H1 (cell line): ENCODE measurements at regions not wholly inside any gene's neighbourhood (a gene's known extent, or its start where the extent isn't known, plus 50 kb on each side); places are given as distances from the start of the nearest gene placed in this dataset.

Experiments
- CTCF ChIA-PET: fragments of 300-600 bp; sonication (Branson Sonifier 250); formaldehyde crosslinking; loops from one replicate; lab custom pipeline; 2021; ENCODE audit not compliant: partially characterized antibody; lab: Charles Lee
- POLR2A ChIA-PET: fragments of 300-600 bp; sonication (Branson Sonifier 250); formaldehyde crosslinking; loops from one replicate; lab custom pipeline; 2021; ENCODE audit warnings: inconsistent platforms; ENCODE audit not compliant: partially characterized antibody; lab: Charles Lee
- DNase-seq, 2 experiments: peaks; one replicate each; pipeline versions ENCODE4 v3.0.0 to v3.0.0-alpha.2; 2010 to 2022; ENCODE audit warnings: low spot score in 2 of 2, low read depth in 1 of 2, mixed read lengths in 1 of 2
- FAIRE-seq: peaks from 2 replicates; lab custom pipeline; 2011; peaks lifted over from hg19 to GRCh38; lab: Jason Lieb, UNC
- H2AFZ ChIP-seq: 2 replicates; pipeline ENCODE4 v1.8.1; 2012; ENCODE audit warnings: low read length, inconsistent platforms
- H2AK5ac ChIP-seq: 2 replicates; pipeline ENCODE4 v1.6.1; 2013; ENCODE audit warnings: low read depth, low read length
- H2BK120ac ChIP-seq: replicated peaks from 2 replicates; pipeline ENCODE3; 2013; ENCODE audit warnings: low read depth, low read length, inconsistent platforms
- H2BK12ac ChIP-seq: 2 replicates; pipeline ENCODE4 v1.6.1; 2013; ENCODE audit warnings: low read depth, low read length
- H2BK15ac ChIP-seq: 2 replicates; pipeline ENCODE4 v1.6.1; 2013; ENCODE audit warnings: low read length
- H2BK20ac ChIP-seq: 2 replicates; pipeline ENCODE4 v1.6.1; 2013; ENCODE audit warnings: low read length
- H2BK5ac ChIP-seq: 2 replicates; pipeline ENCODE4 v1.6.1; 2013; ENCODE audit warnings: low read depth, low read length
- H3K14ac ChIP-seq: 2 replicates; pipeline ENCODE4 v1.6.1; 2013; ENCODE audit warnings: inconsistent platforms; ENCODE audit not compliant: insufficient read length
- H3K18ac ChIP-seq: 2 replicates; pipeline ENCODE4 v1.6.1; 2013; ENCODE audit warnings: low read length; ENCODE audit errors: extremely low read depth
- H3K23ac ChIP-seq: 2 replicates; pipeline ENCODE4 v1.6.1; 2013; ENCODE audit warnings: inconsistent platforms; ENCODE audit not compliant: insufficient read length
- H3K23me2 ChIP-seq: 2 replicates; pipeline ENCODE4 v1.6.1; 2013; ENCODE audit warnings: low read depth, low read length
- H3K27ac ChIP-seq: 2 replicates; pipeline ENCODE4 v1.6.1; 2011; ENCODE audit warnings: low read depth, low read length, inconsistent platforms
- H3K27me3 ChIP-seq, 4 experiments: replicated peaks in 1 of 4; 1 replicate in 1 of 4; 2 replicates in 3 of 4; pipeline versions ENCODE4 v1.6.1 to v1.8.1; 2011 to 2013; ENCODE audit warnings: low read length in 3 of 4, mild to moderate bottlenecking in 3 of 4, inconsistent platforms in 2 of 4, mixed read lengths in 2 of 4, moderate library complexity in 1 of 4; ENCODE audit not compliant: control insufficient read depth in 3 of 4, insufficient read depth in 3 of 4; ENCODE audit errors: extremely low read depth in 1 of 4
- H3K36me3 ChIP-seq, 4 experiments: 2 replicates each; pipeline versions ENCODE4 v1.6.1 to v1.8.1; 2011 to 2013; ENCODE audit warnings: mild to moderate bottlenecking in 4 of 4, low read length in 3 of 4, moderate library complexity in 2 of 4, control low read depth in 1 of 4, inconsistent platforms in 1 of 4; ENCODE audit not compliant: insufficient read depth in 4 of 4, control insufficient read depth in 2 of 4
- H3K4ac ChIP-seq: replicated peaks from 2 replicates; pipeline ENCODE3; 2013; ENCODE audit warnings: low read length, low read depth, mixed read lengths, inconsistent platforms; ENCODE audit not compliant: insufficient read length
- H3K4me1 ChIP-seq, 4 experiments: replicated peaks in 1 of 4; 1 replicate in 1 of 4; 2 replicates in 3 of 4; pipeline versions ENCODE4 v1.6.1 to v1.8.1; 2011 to 2013; ENCODE audit warnings: low read length in 3 of 4, inconsistent platforms in 2 of 4, mixed read lengths in 1 of 4; ENCODE audit not compliant: insufficient read depth in 4 of 4, control insufficient read depth in 3 of 4
- H3K4me2 ChIP-seq, 2 experiments: 2 replicates each; pipeline versions ENCODE4 v1.6.1 to v1.8.1; 2011 to 2013; ENCODE audit warnings: low read depth in 2 of 2, low read length in 2 of 2, control low read depth in 1 of 2, inconsistent platforms in 1 of 2, mild to moderate bottlenecking in 1 of 2; ENCODE audit not compliant: insufficient read depth in 1 of 2
- H3K4me3 ChIP-seq, 4 experiments: fragments of 200-600, 300-600 bp in 1 of 4; sonication (generic), shearing (Covaris generic), sonication (Bioruptor Twin) in 1 of 4; 2 replicates each; pipeline versions ENCODE4 v1.5.1 to v1.8.1; 2011 to 2016; ENCODE audit warnings: low read length in 4 of 4, low read depth in 3 of 4, control low read depth in 2 of 4, inconsistent platforms in 2 of 4, mild to moderate bottlenecking in 2 of 4, mixed read lengths in 1 of 4, moderate library complexity in 1 of 4; ENCODE audit not compliant: insufficient read depth in 2 of 4; ENCODE audit errors: extremely low read depth in 1 of 4
- H3K56ac ChIP-seq: replicated peaks from 2 replicates; pipeline ENCODE3; 2013; ENCODE audit warnings: low read depth, mild to moderate bottlenecking, mixed read lengths, low read length, inconsistent platforms; ENCODE audit not compliant: insufficient read length
- H3K79me1 ChIP-seq: 2 replicates; pipeline ENCODE4 v1.6.1; 2013; ENCODE audit warnings: low read depth, low read length, control low read depth
- H3K79me2 ChIP-seq, 2 experiments: 2 replicates each; pipeline versions ENCODE4 v1.6.1 to v1.8.1; 2012 to 2013; ENCODE audit warnings: low read length in 2 of 2, mild to moderate bottlenecking in 2 of 2, inconsistent platforms in 1 of 2; ENCODE audit not compliant: insufficient read depth in 2 of 2, control insufficient read depth in 1 of 2
- H3K9ac ChIP-seq, 4 experiments: replicated peaks in 1 of 4; 1 replicate in 1 of 4; 2 replicates in 3 of 4; pipeline versions ENCODE4 v1.6.1 to v1.8.1; 2011 to 2013; ENCODE audit warnings: low read depth in 3 of 4, low read length in 3 of 4, control low read depth in 2 of 4, mild to moderate bottlenecking in 2 of 4, moderate library complexity in 2 of 4, inconsistent platforms in 1 of 4; ENCODE audit errors: extremely low read depth in 1 of 4
- H3K9me3 ChIP-seq, 2 experiments: 2 replicates each; pipeline versions ENCODE4 v1.6.1 to v1.8.1; 2012 to 2013; ENCODE audit warnings: mild to moderate bottlenecking in 2 of 2, moderate library complexity in 2 of 2, control low read depth in 1 of 2, inconsistent platforms in 1 of 2, low read depth in 1 of 2, low read length in 1 of 2, mixed read lengths in 1 of 2; ENCODE audit not compliant: insufficient read depth in 2 of 2
- H4K20me1 ChIP-seq, 2 experiments: replicated peaks in 1 of 2; 2 replicates each; pipeline versions ENCODE3 to v1.8.1; 2011 to 2013; ENCODE audit warnings: inconsistent platforms in 2 of 2, low read length in 2 of 2, mild to moderate bottlenecking in 1 of 2; ENCODE audit not compliant: insufficient read depth in 2 of 2, control insufficient read depth in 1 of 2
- H4K5ac ChIP-seq: 2 replicates; pipeline ENCODE4 v1.6.1; 2013; ENCODE audit warnings: low read length, low read depth, mixed read lengths, inconsistent platforms; ENCODE audit not compliant: insufficient read length
- H4K8ac ChIP-seq: 2 replicates; pipeline ENCODE4 v1.8.0; 2013; ENCODE audit warnings: mild to moderate bottlenecking, moderate library complexity, low read length, inconsistent platforms; ENCODE audit not compliant: insufficient read depth; ENCODE audit errors: extremely low read depth
- H4K91ac ChIP-seq: replicated peaks from 2 replicates; pipeline ENCODE3; 2013; ENCODE audit warnings: low read length, mixed read lengths, inconsistent platforms; ENCODE audit not compliant: insufficient read length
- ASH2L ChIP-seq: fragments of 200-600, 300-600 bp; sonication (generic); IDR thresholded peaks from one replicate; pipeline ENCODE4 v1.7.1; 2017; ENCODE audit warnings: low read length
- ATF3 ChIP-seq: IDR thresholded peaks from 2 replicates; pipeline ENCODE4 v1.6.1; 2011; ENCODE audit warnings: low read depth, mild to moderate bottlenecking, low read length; ENCODE audit not compliant: insufficient read depth
- CTBP2 ChIP-seq: IDR thresholded peaks from 2 replicates; pipeline ENCODE4 v1.7.0; 2011; ENCODE audit warnings: borderline replicate concordance, mild to moderate bottlenecking, moderate library complexity, mixed read lengths, low read length; ENCODE audit not compliant: insufficient read depth, insufficient read length
- HDAC6 ChIP-seq: IDR thresholded peaks from one replicate; pipeline ENCODE4 v1.7.1; 2012; ENCODE audit warnings: low read depth, mild to moderate bottlenecking, inconsistent platforms, low read length, moderate library complexity
- JUN ChIP-seq: IDR thresholded peaks from 2 replicates; pipeline ENCODE4 v1.6.1; 2011; ENCODE audit warnings: low read depth, mild to moderate bottlenecking, improper control_type of control experiment, low read length
- POLR2AphosphoS5 ChIP-seq: IDR thresholded peaks from 2 replicates; pipeline ENCODE4 v1.6.1; 2011; ENCODE audit warnings: low read depth, low read length
- POU5F1 ChIP-seq: IDR thresholded peaks from 2 replicates; pipeline ENCODE4 v1.6.1; 2011; ENCODE audit warnings: low read depth, mild to moderate bottlenecking, low read length, moderate library complexity
- RFX5 ChIP-seq: IDR thresholded peaks from 2 replicates; pipeline ENCODE4 v1.6.1; 2011; ENCODE audit warnings: low read depth, low read length, improper control_type of control experiment, borderline replicate concordance
- SIRT6 ChIP-seq: IDR thresholded peaks from one replicate; pipeline ENCODE4 v1.7.1; 2012; ENCODE audit warnings: low read length, inconsistent platforms
- SIX5 ChIP-seq: IDR thresholded peaks from 2 replicates; pipeline ENCODE4 v1.6.1; 2011; ENCODE audit warnings: mild to moderate bottlenecking, low read depth, low read length
- SP2 ChIP-seq: IDR thresholded peaks from 2 replicates; pipeline ENCODE4 v1.6.1; 2012; ENCODE audit warnings: mild to moderate bottlenecking, low read length, inconsistent platforms
- SRF ChIP-seq: IDR thresholded peaks from 2 replicates; pipeline ENCODE4 v1.6.1; 2011; ENCODE audit warnings: mild to moderate bottlenecking, low read depth, low read length, moderate library complexity
- SUZ12 ChIP-seq: fragments of 200-600 bp; sonication (generic); IDR thresholded peaks from 2 replicates; pipeline ENCODE4 v1.6.1; 2012; ENCODE audit warnings: mild to moderate bottlenecking, inconsistent platforms, low read length, moderate library complexity, mixed read lengths
- TBP ChIP-seq: IDR thresholded peaks from 2 replicates; pipeline ENCODE4 v1.6.1; 2011; ENCODE audit warnings: low read depth, low read length, improper control_type of control experiment
- TEAD4 ChIP-seq: IDR thresholded peaks from 2 replicates; pipeline ENCODE4 v1.6.1; 2012; ENCODE audit warnings: low read depth, low read length, inconsistent platforms, mixed read lengths
- WGBS, 2 experiments: shearing (Covaris generic) in 1 of 2; methylation state at CpG; one replicate each; pipeline versions ENCODE4 v1.1.6 to v1.1.7; 2013 to 2015; ENCODE audit warnings: low lambda C conversion rate in 2 of 2, mixed read lengths in 2 of 2, inconsistent platforms in 1 of 2, low coverage in 1 of 2, missing lambda C conversion rate in 1 of 2; ENCODE audit not compliant: insufficient replicate concordance in 2 of 2, insufficient coverage in 1 of 2, insufficient read length in 1 of 2; ENCODE audit errors: extremely low coverage in 1 of 2, missing lambda C conversion rate in 1 of 2; 5-methylcytosine and 5-hydroxymethylcytosine counted together

- H2BK120ac ChIP-seq: no peak overlapping the region
- CTCF ChIA-PET: interaction anchor here (1.0 to 7.2 kb wide), 3 partner anchors 11 to 150 kb away, joined by 3 to 40 read pairs (median 3); partner anchors contain the start of gene EFNB1
- no peaks in the 10 kb centered on the region for H3K79me1 ChIP-seq
- no peak for FAIRE-seq
- no peaks in the 10 kb centered on the region for H3K27me3 ChIP-seq
- no peak overlapping the region for H2AFZ ChIP-seq
- no peak overlapping the region for H3K27ac ChIP-seq
- no peak overlapping the region for H4K91ac ChIP-seq
- H3K23ac ChIP-seq: no peak overlapping the region
- no peak for TF ChIP-seq POLR2AphosphoS5
- TF ChIP-seq ATF3: no peak
- TF ChIP-seq SRF: no peak
- TF ChIP-seq SIX5: no peak
- TF ChIP-seq HDAC6: no peak
- TF ChIP-seq CTBP2: no peak
- TF ChIP-seq JUN: no peak
- no peak for TF ChIP-seq SUZ12
- TF ChIP-seq ASH2L: no peak
- no peak for TF ChIP-seq SIRT6
- TF ChIP-seq TEAD4: no peak
- no peak for TF ChIP-seq SP2
- no peak for TF ChIP-seq TBP
- no peak for TF ChIP-seq POU5F1
- TF ChIP-seq RFX5: no peak
- no peak overlapping the region for H2BK5ac ChIP-seq
- H3K4me2 ChIP-seq: no peak overlapping the region
- POLR2A ChIA-PET: no interaction called here
- no peak overlapping the region for H3K56ac ChIP-seq
- no peak overlapping the region for H3K4ac ChIP-seq
- H4K20me1 ChIP-seq: no peaks in the 10 kb centered on the region
- H3K23me2 ChIP-seq: no peaks in the 10 kb centered on the region
- H3K9ac ChIP-seq: no peak overlapping the region
- no peak overlapping the region; the same call in 1 of the 2 replicates for H3K18ac ChIP-seq
- H2BK15ac ChIP-seq: no peak overlapping the region
- no peak overlapping the region for H2BK20ac ChIP-seq
- no peak overlapping the region for H2BK12ac ChIP-seq
- H4K8ac ChIP-seq: no peak overlapping the region
- no peak overlapping the region for H3K14ac ChIP-seq
- WGBS, 2 experiments: 50% methylated on average over 1 of the region's 1 CpG; no CpG with 5 or more reads in 1 of the 2 experiments
- DNase-seq: no peak
- no peaks in the 10 kb centered on the region for H3K9me3 ChIP-seq
- no peak overlapping the region for H3K4me3 ChIP-seq
- H3K36me3 ChIP-seq: no peaks in the 10 kb centered on the region
- no peak overlapping the region for H2AK5ac ChIP-seq
- H4K5ac ChIP-seq: no peak overlapping the region
- H3K79me2 ChIP-seq: no peaks in the 10 kb centered on the region
- H3K4me1 ChIP-seq: peaks cover 0 to 3% (median 0%) of the 10 kb centered on the region in 4 experiments; a peak in 1 of 7 replicates
Observed at GRCh38 chrX:68978655-68979054, 149.8 kb downstream of the EFNB1 start.
